GM12875 (cell line): ENCODE measurements at regions not wholly inside any gene's neighbourhood (a gene's known extent, or its start where the extent isn't known, plus 50 kb on each side); places are given as distances from the start of the nearest gene placed in this dataset.

ENCODE experiments used
- H3K4me3 ChIP-seq: one replicate; pipeline ENCODE4 v1.5.1; 2011; ENCODE audit warnings: low read depth, low read length, control low read depth
- TF ChIP-seq, protein P1 (sequence below): IDR thresholded peaks from 2 replicates; pipeline ENCODE4 v1.5.1; 2011; ENCODE audit warnings: low read depth, mild to moderate bottlenecking, control low read depth, inconsistent platforms, low read length, moderate library complexity, borderline replicate concordance; ENCODE audit not compliant: insufficient read depth

- TF ChIP-seq, protein P1, sequence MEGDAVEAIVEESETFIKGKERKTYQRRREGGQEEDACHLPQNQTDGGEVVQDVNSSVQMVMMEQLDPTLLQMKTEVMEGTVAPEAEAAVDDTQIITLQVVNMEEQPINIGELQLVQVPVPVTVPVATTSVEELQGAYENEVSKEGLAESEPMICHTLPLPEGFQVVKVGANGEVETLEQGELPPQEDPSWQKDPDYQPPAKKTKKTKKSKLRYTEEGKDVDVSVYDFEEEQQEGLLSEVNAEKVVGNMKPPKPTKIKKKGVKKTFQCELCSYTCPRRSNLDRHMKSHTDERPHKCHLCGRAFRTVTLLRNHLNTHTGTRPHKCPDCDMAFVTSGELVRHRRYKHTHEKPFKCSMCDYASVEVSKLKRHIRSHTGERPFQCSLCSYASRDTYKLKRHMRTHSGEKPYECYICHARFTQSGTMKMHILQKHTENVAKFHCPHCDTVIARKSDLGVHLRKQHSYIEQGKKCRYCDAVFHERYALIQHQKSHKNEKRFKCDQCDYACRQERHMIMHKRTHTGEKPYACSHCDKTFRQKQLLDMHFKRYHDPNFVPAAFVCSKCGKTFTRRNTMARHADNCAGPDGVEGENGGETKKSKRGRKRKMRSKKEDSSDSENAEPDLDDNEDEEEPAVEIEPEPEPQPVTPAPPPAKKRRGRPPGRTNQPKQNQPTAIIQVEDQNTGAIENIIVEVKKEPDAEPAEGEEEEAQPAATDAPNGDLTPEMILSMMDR = no peak
These were observed 140.5 kb upstream of the OPRM1 start for GRCh38 chr6:153898360-153899059.

GRCh38 chr6:153882411-153882810 is 156.6 kb upstream of the OPRM1 start:
- TF ChIP-seq, protein P1 = no peak
- no peak overlapping the region for H3K4me3 ChIP-seq

More at GRCh38 chr6:153898360-153899059, 140.5 kb upstream of the OPRM1 start:
- H3K4me3 ChIP-seq = no peak overlapping the region

GRCh38 chr6:153873541-153873940 is 165.5 kb upstream of the OPRM1 start:
- H3K4me3 ChIP-seq = no peak overlapping the region
- TF ChIP-seq, protein P1 = no peak

DNA sequence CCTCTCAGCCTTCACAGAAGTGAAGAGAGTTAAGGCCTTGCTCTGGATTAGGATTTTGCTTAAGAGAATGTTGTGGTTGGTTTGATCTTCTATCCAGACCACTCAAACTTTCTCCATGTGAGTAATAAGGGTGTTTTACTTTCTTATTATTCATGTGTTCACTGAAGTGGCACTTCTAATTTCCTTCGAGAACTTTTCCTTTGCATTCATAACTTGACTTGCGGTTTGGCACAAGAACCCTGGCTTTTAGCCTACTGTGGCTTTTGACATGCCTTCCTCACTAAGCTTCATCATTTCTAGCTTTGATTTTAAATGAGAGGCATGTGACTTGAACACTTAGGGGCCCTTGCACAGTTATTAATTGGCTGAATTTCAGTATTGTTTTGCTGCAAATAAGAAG is 166.1 kb upstream of the OPRM1 start:
- TF ChIP-seq, protein P1 = no peak
- no peak overlapping the region for H3K4me3 ChIP-seq

- TF ChIP-seq, protein P1 = no peak
- no peak overlapping the region for H3K4me3 ChIP-seq
These were observed 176.1 kb upstream of the OPRM1 start for GRCh38 chr6:153862927-153863326.

DNA sequence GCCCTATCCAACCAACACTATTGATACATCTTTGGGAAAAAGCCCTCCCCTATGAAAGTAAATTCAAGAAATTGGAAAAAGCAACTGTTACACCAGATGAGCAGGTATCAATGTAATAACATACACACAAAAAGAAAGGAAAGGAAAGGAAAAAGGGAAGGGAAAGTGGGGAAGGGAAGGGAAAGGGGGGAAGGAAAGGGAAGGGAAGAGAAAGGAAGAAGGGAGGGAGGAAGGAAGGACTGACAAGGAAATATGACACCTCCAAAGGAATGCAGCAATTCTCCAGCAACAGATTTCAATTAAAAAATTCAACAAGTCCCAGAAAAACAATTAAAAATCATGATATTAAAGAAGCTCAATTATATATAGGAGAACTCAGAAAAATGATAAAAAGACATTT is 176.9 kb upstream of the OPRM1 start:
- TF ChIP-seq, protein P1 = no peak
- no peak overlapping the region for H3K4me3 ChIP-seq

GRCh38 chr6:153858529-153858928 is 180.5 kb upstream of the OPRM1 start:
- no peak overlapping the region for H3K4me3 ChIP-seq
- TF ChIP-seq, protein P1 = no peak
